PC-3 (cell line): ENCODE measurements at regions not wholly inside any gene's neighbourhood (a gene's known extent, or its start where the extent isn't known, plus 50 kb on each side); places are given as distances from the start of the nearest gene placed in this dataset.

Source experiments
- EZH2 ChIP-seq: fragments of 300-600 bp; sonication (generic); IDR thresholded peaks from one replicate; pipeline ENCODE4 v1.6.1; 2017; ENCODE audit warnings: antibody characterized with exemption, mild to moderate bottlenecking, low read length; ENCODE audit not compliant: unreplicated experiment
- EZH2phosphoT487 ChIP-seq: fragments of 300-600 bp; sonication (generic); IDR thresholded peaks from 2 replicates; pipeline ENCODE4 v1.6.1; 2018; ENCODE audit warnings: mild to moderate bottlenecking, antibody characterized with exemption, low read length, borderline replicate concordance
- TF ChIP-seq, protein P1 (sequence below): fragments of 300-600 bp; sonication (generic); conservative IDR thresholded peaks from 2 replicates; pipeline ENCODE4 v1.5.1; 2017; ENCODE audit warnings: antibody characterized with exemption, low read depth, mild to moderate bottlenecking, low read length

GRCh38 chr10:106500041-106500924, 664.2 kb downstream of the SORCS1 start:
- TF ChIP-seq EZH2 (no peak), EZH2phosphoT487 (no peak)
- TF ChIP-seq, protein P1, sequence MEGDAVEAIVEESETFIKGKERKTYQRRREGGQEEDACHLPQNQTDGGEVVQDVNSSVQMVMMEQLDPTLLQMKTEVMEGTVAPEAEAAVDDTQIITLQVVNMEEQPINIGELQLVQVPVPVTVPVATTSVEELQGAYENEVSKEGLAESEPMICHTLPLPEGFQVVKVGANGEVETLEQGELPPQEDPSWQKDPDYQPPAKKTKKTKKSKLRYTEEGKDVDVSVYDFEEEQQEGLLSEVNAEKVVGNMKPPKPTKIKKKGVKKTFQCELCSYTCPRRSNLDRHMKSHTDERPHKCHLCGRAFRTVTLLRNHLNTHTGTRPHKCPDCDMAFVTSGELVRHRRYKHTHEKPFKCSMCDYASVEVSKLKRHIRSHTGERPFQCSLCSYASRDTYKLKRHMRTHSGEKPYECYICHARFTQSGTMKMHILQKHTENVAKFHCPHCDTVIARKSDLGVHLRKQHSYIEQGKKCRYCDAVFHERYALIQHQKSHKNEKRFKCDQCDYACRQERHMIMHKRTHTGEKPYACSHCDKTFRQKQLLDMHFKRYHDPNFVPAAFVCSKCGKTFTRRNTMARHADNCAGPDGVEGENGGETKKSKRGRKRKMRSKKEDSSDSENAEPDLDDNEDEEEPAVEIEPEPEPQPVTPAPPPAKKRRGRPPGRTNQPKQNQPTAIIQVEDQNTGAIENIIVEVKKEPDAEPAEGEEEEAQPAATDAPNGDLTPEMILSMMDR: no peak
